GM21619 (cell line): ENCODE measurements at regions not wholly inside any gene's neighbourhood (a gene's known extent, or its start where the extent isn't known, plus 50 kb on each side); places are given as distances from the start of the nearest gene placed in this dataset.

Source experiments
- ATAC-seq: cut with Tn5 transposase; IDR thresholded peaks from one replicate; pipeline ENCODE4 v1.9.1; 2021; ENCODE audit not compliant: unreplicated experiment

GRCh38 chr15:70180186-70180875 lies 82.6 kb upstream of the TLE3 start:
- ATAC-seq, result no peak

GRCh38 chr15:70179309-70179892 lies 81.7 kb upstream of the TLE3 start:
- ATAC-seq, result no peak

- no peak for ATAC-seq
Observed at GRCh38 chr15:70178335-70179084, 80.8 kb upstream of the TLE3 start.

- ATAC-seq, result no peak
Observed at GRCh38 chr15:70172566-70173225, 75.0 kb upstream of the TLE3 start.

GRCh38 chr15:70172124-70172523 lies 74.4 kb upstream of the TLE3 start:
- ATAC-seq, result no peak

- no peak for ATAC-seq
Observed at GRCh38 chr15:70171256-70171886, 73.7 kb upstream of the TLE3 start.

GRCh38 chr15:70170096-70170699 lies 72.5 kb upstream of the TLE3 start:
- no peak for ATAC-seq

- no peak for ATAC-seq
Observed at GRCh38 chr15:70169147-70169546, 71.4 kb upstream of the TLE3 start.

GRCh38 chr15:70167155-70167554 lies 69.4 kb upstream of the TLE3 start:
- no peak for ATAC-seq

GRCh38 chr15:70166506-70167087 lies 68.9 kb upstream of the TLE3 start:
- ATAC-seq, result no peak

- no peak for ATAC-seq
Observed at GRCh38 chr15:70165716-70166284, 68.1 kb upstream of the TLE3 start.

GRCh38 chr15:70164910-70165715 lies 67.4 kb upstream of the TLE3 start:
- no peak for ATAC-seq

- ATAC-seq, result no peak
Observed at GRCh38 chr15:70164156-70164900, 66.6 kb upstream of the TLE3 start.

- ATAC-seq, result no peak
Observed at GRCh38 chr15:70160803-70161565, 63.3 kb upstream of the TLE3 start.

- no peak for ATAC-seq
Observed at GRCh38 chr15:70160267-70160666, 62.5 kb upstream of the TLE3 start.

GRCh38 chr15:70159713-70160009 lies 61.9 kb upstream of the TLE3 start:
- no peak for ATAC-seq

GRCh38 chr15:70159001-70159712 lies 61.4 kb upstream of the TLE3 start:
- no peak for ATAC-seq
